ENCODE measurements at regions not wholly inside any gene's neighbourhood (a gene's known extent, or its start where the extent isn't known, plus 50 kb on each side); places are given as distances from the start of the nearest gene placed in this dataset.
"Not testable (repeated sequence)": the region's sequence is repeated elsewhere in the genome, so short reads cannot be mapped to it uniquely, and the experiment has no call there.

DNA sequence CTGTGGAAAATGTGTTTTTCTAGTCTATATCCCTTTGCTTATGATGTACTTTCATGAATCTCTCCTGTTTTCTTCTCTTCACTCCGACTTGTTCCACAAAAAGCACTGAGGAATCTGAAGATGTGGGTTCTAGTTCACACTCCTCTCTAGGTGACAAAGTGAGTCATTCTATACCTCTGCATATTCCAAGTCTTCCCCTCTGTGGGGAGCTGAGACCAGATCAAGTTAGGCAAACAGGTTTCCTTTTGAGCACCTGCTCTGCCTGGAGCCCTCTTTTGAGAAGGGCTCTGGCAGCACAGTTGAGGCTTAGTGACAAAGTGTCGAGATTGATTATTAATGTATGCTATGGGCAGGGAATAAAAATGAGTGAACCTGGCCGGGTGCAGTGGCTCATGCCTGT lies 82.4 kb upstream of the VGLL4 start:
- H3K27ac ChIP-seq = no peak overlapping the region
- TF ChIP-seq, protein P1, sequence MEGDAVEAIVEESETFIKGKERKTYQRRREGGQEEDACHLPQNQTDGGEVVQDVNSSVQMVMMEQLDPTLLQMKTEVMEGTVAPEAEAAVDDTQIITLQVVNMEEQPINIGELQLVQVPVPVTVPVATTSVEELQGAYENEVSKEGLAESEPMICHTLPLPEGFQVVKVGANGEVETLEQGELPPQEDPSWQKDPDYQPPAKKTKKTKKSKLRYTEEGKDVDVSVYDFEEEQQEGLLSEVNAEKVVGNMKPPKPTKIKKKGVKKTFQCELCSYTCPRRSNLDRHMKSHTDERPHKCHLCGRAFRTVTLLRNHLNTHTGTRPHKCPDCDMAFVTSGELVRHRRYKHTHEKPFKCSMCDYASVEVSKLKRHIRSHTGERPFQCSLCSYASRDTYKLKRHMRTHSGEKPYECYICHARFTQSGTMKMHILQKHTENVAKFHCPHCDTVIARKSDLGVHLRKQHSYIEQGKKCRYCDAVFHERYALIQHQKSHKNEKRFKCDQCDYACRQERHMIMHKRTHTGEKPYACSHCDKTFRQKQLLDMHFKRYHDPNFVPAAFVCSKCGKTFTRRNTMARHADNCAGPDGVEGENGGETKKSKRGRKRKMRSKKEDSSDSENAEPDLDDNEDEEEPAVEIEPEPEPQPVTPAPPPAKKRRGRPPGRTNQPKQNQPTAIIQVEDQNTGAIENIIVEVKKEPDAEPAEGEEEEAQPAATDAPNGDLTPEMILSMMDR (conservative IDR thresholded peaks at IDR 0.05) = no peak

DNA sequence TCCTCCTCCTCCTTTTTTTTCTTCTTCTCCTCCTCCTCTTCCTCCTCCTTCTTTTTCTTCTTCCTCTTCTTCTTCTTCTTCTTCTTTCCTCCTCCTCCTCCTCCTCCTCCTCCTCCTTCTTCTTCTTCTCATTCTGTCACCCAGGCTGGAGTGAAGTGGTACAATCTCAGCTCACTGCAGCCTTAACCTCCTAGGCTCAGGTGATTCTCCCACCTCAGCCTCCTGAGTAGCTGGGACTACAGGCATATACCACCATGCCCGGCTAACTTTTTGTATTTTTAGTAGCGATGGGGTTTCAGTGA lies 81.6 kb upstream of the VGLL4 start:
- H3K27ac ChIP-seq = not testable (repeated sequence)

DNA sequence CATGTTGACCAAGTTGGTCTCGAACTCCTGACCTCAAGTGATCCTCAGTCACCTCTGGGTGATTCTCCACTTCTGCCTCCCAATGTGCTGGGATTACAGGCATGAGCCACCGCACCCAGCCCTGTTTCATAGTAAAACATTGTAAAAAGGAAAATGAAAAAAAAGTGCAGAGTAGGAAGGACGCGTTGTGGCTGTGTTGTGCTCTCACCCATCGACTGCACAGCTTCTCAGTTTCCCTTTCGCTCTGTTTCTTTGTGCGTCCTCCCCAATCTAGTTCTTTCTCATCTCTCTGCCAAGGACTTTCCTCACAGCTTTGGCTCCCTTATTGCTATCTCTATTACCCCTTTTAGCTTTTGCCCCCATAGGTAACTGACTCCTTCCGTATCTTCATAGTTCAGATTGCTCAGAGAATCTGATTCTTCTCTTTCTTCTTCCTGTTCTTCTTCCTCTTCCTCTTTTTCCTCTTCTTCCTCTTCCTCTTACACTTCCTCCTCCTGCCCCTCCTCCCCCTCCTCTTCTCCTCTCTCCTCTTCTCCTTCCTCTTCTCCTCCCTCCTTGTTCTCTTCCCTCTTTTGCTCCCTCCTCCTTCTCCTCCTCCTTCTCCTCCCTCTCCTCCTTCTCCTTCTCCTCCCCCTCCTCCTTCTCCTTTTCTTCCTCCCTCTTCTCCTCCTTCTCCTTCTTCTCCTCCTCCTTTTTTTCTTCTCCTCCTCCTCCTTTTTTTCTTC lies 81.1 kb upstream of the VGLL4 start:
- H3K27ac ChIP-seq = no peak overlapping the region
- TF ChIP-seq, protein P1 (conservative IDR thresholded peaks at IDR 0.05) = no peak

DNA sequence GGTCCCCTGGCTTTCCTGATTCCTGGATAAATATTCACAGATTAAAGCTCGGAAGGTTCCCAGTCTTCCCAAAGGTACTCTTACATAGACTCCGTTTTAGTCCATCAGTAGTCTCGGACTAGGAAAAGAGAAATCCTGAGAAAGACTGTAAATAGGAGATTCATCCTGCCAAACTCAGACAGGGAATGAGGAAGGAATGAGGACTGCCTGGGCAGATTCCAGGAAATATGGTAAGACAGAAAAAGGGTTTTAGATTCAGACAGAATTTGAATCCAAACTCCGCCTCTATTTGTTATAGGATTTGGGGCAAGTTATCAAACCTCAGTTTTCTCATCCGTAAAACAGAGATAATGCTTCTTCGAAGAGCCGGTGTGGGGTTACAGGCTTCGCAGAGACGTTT lies 77.8 kb upstream of the VGLL4 start:
- TF ChIP-seq, protein P1 (conservative IDR thresholded peaks at IDR 0.05) = no peak
- peak overlapping the region; percentile 96 for H3K27ac ChIP-seq

DNA sequence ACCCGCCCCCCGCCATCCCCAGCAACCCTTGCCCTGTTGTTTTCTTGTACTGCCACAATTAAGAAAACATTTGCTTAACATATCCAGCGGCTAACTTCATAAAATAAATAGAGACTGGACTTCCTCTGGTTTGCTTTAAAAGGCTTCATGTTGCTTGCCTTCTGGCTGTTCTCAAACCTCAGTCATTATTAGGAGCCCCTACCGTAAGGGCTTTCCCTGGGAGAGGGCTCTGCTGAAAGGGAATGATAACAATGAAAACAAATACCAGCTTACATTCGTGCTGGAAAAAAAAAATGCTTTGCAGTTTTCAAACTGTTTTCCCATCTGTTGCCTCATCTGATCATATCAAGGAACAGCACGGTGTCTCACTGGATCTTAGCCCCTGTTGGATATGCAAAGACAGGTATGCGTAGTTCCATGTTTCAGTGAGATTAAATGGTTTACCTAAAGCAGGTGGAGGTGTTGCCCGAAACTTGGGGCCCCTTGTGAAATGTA lies 77.2 kb upstream of the VGLL4 start:
- peak overlapping the region; percentile 96 for H3K27ac ChIP-seq
- TF ChIP-seq, protein P1 (conservative IDR thresholded peaks at IDR 0.05) = no peak

DNA sequence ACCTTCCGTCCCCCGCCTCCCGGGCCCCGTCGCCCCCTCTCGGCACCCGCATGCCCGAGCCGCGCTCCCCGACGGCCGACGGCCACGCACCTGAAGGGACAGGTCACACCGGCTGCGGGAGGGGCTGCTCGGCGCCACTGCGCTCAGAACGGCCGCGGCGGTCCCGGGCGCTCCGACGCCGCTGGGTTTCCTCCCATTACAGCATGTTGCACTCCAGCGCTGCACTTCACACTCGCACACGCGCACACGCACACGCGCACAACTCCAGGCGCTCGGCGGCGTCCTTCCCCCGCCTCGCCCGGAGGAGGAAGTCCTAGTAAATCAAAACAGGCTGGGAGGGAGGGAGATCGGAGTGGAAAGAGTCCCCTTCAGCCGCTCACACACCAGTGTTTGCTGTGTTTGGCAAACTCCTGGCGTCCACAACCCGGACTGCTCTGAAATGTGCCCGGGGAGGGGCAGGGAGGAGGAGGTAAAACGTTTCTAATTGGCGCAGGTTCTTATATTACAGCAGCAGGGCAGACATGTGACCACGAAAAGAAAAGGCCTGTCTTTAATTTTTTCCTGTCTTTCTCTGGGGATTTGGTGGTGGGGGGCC lies 76.7 kb upstream of the VGLL4 start:
- TF ChIP-seq, protein P1 (conservative IDR thresholded peaks at IDR 0.05) = 0 out of 2 replicates have a peak, but pooled peaks have one; percentile 12
- H3K27ac ChIP-seq = peak overlapping the region; percentile 96

DNA sequence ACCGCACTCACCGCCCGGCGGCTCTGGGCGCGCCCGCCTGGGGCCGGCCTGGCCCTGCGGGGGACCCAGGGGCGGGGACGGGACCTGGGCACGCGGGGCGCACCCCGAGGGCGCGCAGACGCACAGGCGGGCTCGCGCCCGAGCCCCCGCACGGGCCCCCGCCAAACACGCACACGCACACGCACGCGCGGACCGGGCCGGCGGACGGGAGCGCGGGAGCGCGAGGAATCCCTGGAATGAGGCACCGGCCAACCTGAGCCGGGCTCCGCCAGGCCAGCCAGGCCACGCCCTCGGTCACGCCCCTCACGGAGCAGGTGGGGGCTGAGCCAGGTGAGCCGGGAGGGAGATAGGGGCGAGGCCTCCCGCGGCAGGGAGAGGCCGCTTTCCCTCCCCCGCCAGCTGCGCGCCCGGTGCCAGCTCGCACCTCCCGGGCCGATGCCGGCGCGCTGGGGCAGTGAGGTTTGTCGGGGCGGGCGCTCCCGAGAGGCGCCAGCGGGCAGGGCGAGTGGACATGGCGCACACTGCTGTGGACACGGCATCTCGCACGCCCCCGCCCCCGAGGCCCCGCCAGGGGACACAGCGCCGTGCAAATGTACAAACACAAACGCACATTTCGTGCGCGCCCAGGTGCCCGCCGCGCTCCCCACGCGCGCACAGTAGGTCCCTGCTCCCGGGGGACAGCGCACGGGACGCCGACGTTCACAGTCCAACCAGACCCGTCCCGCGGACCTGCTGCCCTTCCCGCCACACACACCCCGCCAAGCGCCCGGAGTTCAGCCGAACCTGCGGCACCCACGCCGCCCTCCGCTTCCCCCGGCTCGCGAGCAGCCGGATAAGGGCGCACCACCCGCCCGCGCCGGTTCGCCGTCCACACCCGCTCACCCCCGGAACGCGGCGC lies 75.9 kb upstream of the VGLL4 start:
- peak overlapping the region; percentile 96 for H3K27ac ChIP-seq
- TF ChIP-seq, protein P1 (conservative IDR thresholded peaks at IDR 0.05) = no peak
